Neuronal stem cell (in vitro differentiated cells): ENCODE measurements at regions not wholly inside any gene's neighbourhood (a gene's known extent, or its start where the extent isn't known, plus 50 kb on each side); places are given as distances from the start of the nearest gene placed in this dataset.

ENCODE experiments used
- DNase-seq: peaks from one replicate; pipeline ENCODE4 v3.0.0-alpha.2; 2013; ENCODE audit warnings: low spot score
- H2AFZ ChIP-seq: one replicate; pipeline ENCODE4 v1.6.1; 2013; ENCODE audit warnings: mild to moderate bottlenecking, low read length, inconsistent platforms
- H2AK5ac ChIP-seq: 2 replicates; pipeline ENCODE4 v1.6.1; 2013; ENCODE audit warnings: low read depth, mild to moderate bottlenecking, inconsistent platforms, low read length, moderate library complexity, mixed read lengths
- H2BK120ac ChIP-seq: 2 replicates; pipeline ENCODE4 v1.6.1; 2013; ENCODE audit warnings: low read depth, mild to moderate bottlenecking, inconsistent platforms, low read length, moderate library complexity, mixed read lengths
- H2BK12ac ChIP-seq: one replicate; pipeline ENCODE4 v1.6.1; 2013; ENCODE audit warnings: low read length, inconsistent platforms
- H2BK15ac ChIP-seq: 2 replicates; pipeline ENCODE4 v1.6.1; 2013; ENCODE audit warnings: mild to moderate bottlenecking, low read length, inconsistent platforms, mixed read lengths
- H2BK5ac ChIP-seq: one replicate; pipeline ENCODE4 v1.6.1; 2013; ENCODE audit warnings: inconsistent platforms, mild to moderate bottlenecking, low read length, moderate library complexity
- H3K14ac ChIP-seq: one replicate; pipeline ENCODE4 v1.6.1; 2013; ENCODE audit warnings: low read length, inconsistent platforms
- H3K18ac ChIP-seq: 2 replicates; pipeline ENCODE4 v1.6.1; 2013; ENCODE audit warnings: low read length, inconsistent platforms
- H3K23ac ChIP-seq: 2 replicates; pipeline ENCODE4 v1.6.1; 2013; ENCODE audit warnings: low read depth, mild to moderate bottlenecking, mixed read lengths, low read length, inconsistent platforms; ENCODE audit not compliant: poor library complexity
- H3K27ac ChIP-seq: replicated peaks from 3 replicates; pipeline ENCODE4 v1.5.1; 2013; ENCODE audit warnings: low read length, inconsistent platforms
- H3K27me3 ChIP-seq, 3 experiments: 2 replicates each; pipeline ENCODE4 v1.6.1; 2013; ENCODE audit warnings: low read length in 3 of 3, mild to moderate bottlenecking in 2 of 3, inconsistent platforms in 1 of 3, low read depth in 1 of 3, mixed read lengths in 1 of 3, moderate library complexity in 1 of 3; ENCODE audit not compliant: control insufficient read depth in 3 of 3, insufficient read depth in 3 of 3
- H3K36me3 ChIP-seq, 2 donors: replicated peaks in 1 of 2; 2 replicates each; pipeline ENCODE4 v1.6.1; 2013; ENCODE audit warnings: low read length in 2 of 2; ENCODE audit not compliant: control insufficient read depth in 2 of 2, insufficient read depth in 2 of 2
- H3K4ac ChIP-seq: 2 replicates; pipeline ENCODE4 v1.6.1; 2013; ENCODE audit warnings: inconsistent platforms, mild to moderate bottlenecking, low read length, moderate library complexity
- H3K4me1 ChIP-seq, 2 donors: 1 replicate in 1 of 2; 2 replicates in 1 of 2; pipeline ENCODE4 v1.6.1; 2013; ENCODE audit warnings: low read length in 2 of 2, low read depth in 1 of 2; ENCODE audit not compliant: control insufficient read depth in 2 of 2, insufficient read depth in 1 of 2
- H3K4me2 ChIP-seq: one replicate; pipeline ENCODE4 v1.6.1; 2013; ENCODE audit warnings: mild to moderate bottlenecking, low read length, inconsistent platforms; ENCODE audit not compliant: insufficient read depth, poor library complexity, severe bottlenecking
- H3K4me3 ChIP-seq, 2 donors: 2 replicates each; pipeline ENCODE4 v1.5.1; 2013; ENCODE audit warnings: low read length in 2 of 2, mild to moderate bottlenecking in 2 of 2, inconsistent platforms in 1 of 2, moderate library complexity in 1 of 2
- H3K79me1 ChIP-seq: one replicate; pipeline ENCODE4 v1.6.1; 2013; ENCODE audit warnings: low read depth, mild to moderate bottlenecking, inconsistent platforms, low read length, moderate library complexity
- H3K9ac ChIP-seq: one replicate; pipeline ENCODE4 v1.6.1; 2013; ENCODE audit warnings: mild to moderate bottlenecking, low read depth, low read length, inconsistent platforms; ENCODE audit not compliant: poor library complexity
- H3K9me3 ChIP-seq, 2 donors: replicated peaks in 1 of 2; 2 replicates each; pipeline versions ENCODE3 to v1.6.1; 2013; ENCODE audit warnings: low read length in 2 of 2, mild to moderate bottlenecking in 2 of 2, inconsistent platforms in 1 of 2, low read depth in 1 of 2, mixed read lengths in 1 of 2, moderate library complexity in 1 of 2; ENCODE audit not compliant: control insufficient read depth in 2 of 2, insufficient read depth in 1 of 2
- H4K8ac ChIP-seq: one replicate; pipeline ENCODE4 v1.6.1; 2013; ENCODE audit warnings: low read depth, mild to moderate bottlenecking, inconsistent platforms, low read length, moderate library complexity
- H4K91ac ChIP-seq: one replicate; pipeline ENCODE4 v1.6.1; 2013; ENCODE audit warnings: low read length, low read depth, mild to moderate bottlenecking, inconsistent platforms; ENCODE audit not compliant: poor library complexity
- WGBS, 2 donors: extraction: QIAGEN DNeasy Blood & Tissue Kit; methylation state at CpG; one replicate each; pipeline ENCODE4 v1.1.7; 2013; ENCODE audit warnings: missing lambda C conversion rate in 2 of 2, mixed read lengths in 1 of 2; ENCODE audit not compliant: insufficient read length in 2 of 2, insufficient replicate concordance in 1 of 2; ENCODE audit errors: extremely low coverage in 2 of 2; 5-methylcytosine and 5-hydroxymethylcytosine counted together

DNA sequence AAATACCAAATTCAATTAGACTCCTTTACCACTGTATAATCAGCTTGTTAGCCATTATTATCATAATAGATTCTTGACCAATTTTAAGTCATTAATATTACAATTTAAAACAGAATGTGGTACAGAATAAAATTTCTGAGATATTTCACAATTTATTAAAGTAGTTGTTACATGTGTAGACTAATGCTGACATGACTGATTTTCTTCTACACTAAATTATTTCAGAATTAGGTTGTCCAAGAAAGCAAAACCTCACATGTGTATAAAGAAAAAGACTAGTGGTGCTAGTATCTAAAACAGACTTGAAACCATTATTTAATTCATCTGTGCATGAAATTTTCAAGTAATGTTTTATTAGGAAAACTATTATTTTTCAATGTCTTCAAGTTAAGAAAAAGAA is 79.2 kb upstream of the COL3A1 start:
- DNase-seq = no peak
- H3K27me3 ChIP-seq = no peaks in the 10 kb centered on the region
- H2AFZ ChIP-seq = no peak overlapping the region
- no peaks in the 10 kb centered on the region for H3K4me1 ChIP-seq
- no peak overlapping the region for H3K27ac ChIP-seq
- H2BK15ac ChIP-seq = no peak overlapping the region
- H3K36me3 ChIP-seq = no peaks in the 10 kb centered on the region
- H4K91ac ChIP-seq = no peak overlapping the region
- no peak overlapping the region for H3K9ac ChIP-seq
- no peak overlapping the region for H4K8ac ChIP-seq
- no peak overlapping the region for H2BK12ac ChIP-seq
- H3K79me1 ChIP-seq = no peaks in the 10 kb centered on the region
- no peaks in the 10 kb centered on the region for H3K9me3 ChIP-seq
- H2AK5ac ChIP-seq = no peak overlapping the region
- H2BK120ac ChIP-seq = no peak overlapping the region
- no peak overlapping the region for H3K14ac ChIP-seq
- H3K4me3 ChIP-seq = no peak overlapping the region
- H3K4me2 ChIP-seq = no peak overlapping the region
- H2BK5ac ChIP-seq = no peak overlapping the region
- no peak overlapping the region for H3K23ac ChIP-seq
- H3K4ac ChIP-seq = no peak overlapping the region
- H3K18ac ChIP-seq = no peak overlapping the region

DNA sequence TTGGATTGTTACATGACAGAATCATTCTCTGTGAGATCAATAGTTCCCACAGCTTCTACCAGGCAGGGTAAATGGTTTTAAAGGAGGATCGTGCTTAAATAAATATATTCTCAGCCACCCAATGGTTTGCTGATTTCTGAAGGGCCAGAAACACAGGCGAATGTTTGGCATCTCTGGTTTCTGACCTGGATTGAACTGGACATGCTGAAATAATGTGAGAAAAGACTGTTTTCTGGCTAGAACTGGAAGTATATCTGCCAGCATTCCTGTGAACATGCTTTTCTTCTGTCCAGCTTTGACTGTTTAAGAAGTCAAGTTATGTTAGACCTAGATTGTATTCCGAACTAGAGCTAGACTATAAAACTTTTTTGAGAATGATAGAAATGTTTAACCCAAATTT is 77.1 kb upstream of the COL3A1 start:
- Histone ChIP-seq H3K9ac (no peak overlapping the region), H3K14ac (no peak overlapping the region), H2BK5ac (no peak overlapping the region), H3K9me3 (no peaks in the 10 kb centered on the region), H2BK12ac (no peak overlapping the region), H3K4ac (no peak overlapping the region), H3K79me1 (no peaks in the 10 kb centered on the region), H4K91ac (no peak overlapping the region), H3K18ac (no peak overlapping the region), H2BK15ac (no peak overlapping the region), H3K23ac (no peak overlapping the region), H3K27me3 (no peaks in the 10 kb centered on the region), H2AK5ac (no peak overlapping the region), H3K36me3 (no peaks in the 10 kb centered on the region), H2BK120ac (no peak overlapping the region), H2AFZ (peak overlapping the region; percentile 8), H3K4me2 (no peak overlapping the region), H3K4me3 (no peak overlapping the region), H3K27ac (no peak overlapping the region), H4K8ac (no peak overlapping the region), H3K4me1 (no peaks in the 10 kb centered on the region)
- DNase-seq = no peak
- no CpG with 5 or more reads among the region's 3 CpGs for WGBS, 2 donors

DNA sequence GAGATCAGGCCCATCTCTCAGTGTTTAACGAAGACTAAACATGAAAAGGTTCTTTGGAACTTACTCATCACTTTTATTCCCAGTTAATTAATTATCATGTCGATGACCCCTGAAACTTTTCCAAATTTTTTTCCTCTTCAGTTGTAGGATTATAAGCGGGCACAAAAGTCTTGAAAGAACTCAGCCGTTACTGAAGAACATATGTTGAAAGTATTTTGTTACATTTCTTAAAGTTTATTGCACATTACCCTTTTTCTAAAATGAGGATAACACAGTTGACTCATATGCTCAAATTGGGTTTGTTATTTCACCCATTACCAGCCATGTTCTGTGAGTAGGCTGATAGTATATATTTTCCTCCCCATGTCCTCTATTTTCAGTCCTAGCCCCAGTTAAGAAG is 75.9 kb upstream of the COL3A1 start:
- Histone ChIP-seq H3K79me1 (no peaks in the 10 kb centered on the region), H3K9ac (no peak overlapping the region), H3K36me3 (no peaks in the 10 kb centered on the region), H3K14ac (no peak overlapping the region), H3K23ac (no peak overlapping the region), H3K27ac (no peak overlapping the region), H3K4me1 (no peaks in the 10 kb centered on the region), H2AFZ (no peak overlapping the region), H3K4me3 (no peak overlapping the region), H2BK120ac (no peak overlapping the region), H2BK5ac (no peak overlapping the region), H3K4ac (no peak overlapping the region), H4K91ac (no peak overlapping the region), H3K18ac (no peak overlapping the region), H3K9me3 (no peaks in the 10 kb centered on the region), H2BK12ac (no peak overlapping the region), H2BK15ac (no peak overlapping the region), H3K27me3 (no peaks in the 10 kb centered on the region), H3K4me2 (no peak overlapping the region), H4K8ac (no peak overlapping the region), H2AK5ac (no peak overlapping the region)
- no peak for DNase-seq
- no CpG with 5 or more reads among the region's 4 CpGs for WGBS, 2 donors

DNA sequence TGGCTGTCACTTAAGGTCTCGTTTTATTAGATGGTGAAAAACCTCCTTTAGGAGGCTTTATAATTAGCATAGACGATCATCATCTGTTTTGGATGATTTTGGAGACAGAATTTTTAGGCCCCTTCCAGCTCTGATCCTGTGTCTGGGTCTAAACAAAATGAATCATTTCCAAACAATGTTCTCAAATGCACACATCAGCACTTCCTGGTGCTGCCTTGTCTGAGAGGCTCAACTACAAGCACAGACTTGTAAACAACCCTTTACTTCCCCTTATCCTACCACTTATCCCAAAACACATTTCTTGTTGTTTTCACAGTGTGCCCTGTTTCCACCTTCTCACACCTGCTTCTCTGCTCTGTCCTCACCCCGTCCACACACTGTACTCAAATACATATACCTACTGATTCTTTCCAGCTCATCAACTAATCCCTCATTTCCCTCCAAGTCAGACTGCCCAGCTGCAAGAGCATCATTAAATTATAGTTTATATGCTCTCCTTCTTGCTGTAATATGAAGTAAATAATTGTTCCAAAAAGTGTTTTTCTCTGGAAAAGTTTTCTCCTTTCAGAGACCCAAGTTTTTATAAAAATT is 71.2 kb upstream of the COL3A1 start:
- H2BK120ac ChIP-seq = no peak overlapping the region
- H3K14ac ChIP-seq = no peak overlapping the region
- no peaks in the 10 kb centered on the region for H3K4me1 ChIP-seq
- H3K4me2 ChIP-seq = no peak overlapping the region
- no peak overlapping the region for H2AK5ac ChIP-seq
- H3K18ac ChIP-seq = no peak overlapping the region
- H3K9ac ChIP-seq = no peak overlapping the region
- no peak overlapping the region for H2BK12ac ChIP-seq
- H3K79me1 ChIP-seq = no peaks in the 10 kb centered on the region
- no peaks in the 10 kb centered on the region for H3K27me3 ChIP-seq
- H3K27ac ChIP-seq = no peak overlapping the region
- no peaks in the 10 kb centered on the region for H3K9me3 ChIP-seq
- WGBS, 2 donors = no CpG with 5 or more reads among the region's 3 CpGs
- H4K91ac ChIP-seq = no peak overlapping the region
- no peak for DNase-seq
- no peak overlapping the region for H2BK15ac ChIP-seq
- H3K4ac ChIP-seq = no peak overlapping the region
- no peaks in the 10 kb centered on the region for H3K36me3 ChIP-seq
- no peak overlapping the region for H3K23ac ChIP-seq
- no peak overlapping the region for H4K8ac ChIP-seq
- H2AFZ ChIP-seq = peak overlapping the region; percentile 23
- H3K4me3 ChIP-seq = no peak overlapping the region
- no peak overlapping the region for H2BK5ac ChIP-seq
